Globus pallidus (tissue), 1 donor: ENCODE measurements at regions not wholly inside any gene's neighbourhood (a gene's known extent, or its start where the extent isn't known, plus 50 kb on each side); places are given as distances from the start of the nearest gene placed in this dataset.

Source experiments
- DNase-seq: peaks from one replicate; pipeline ENCODE4 v3.0.0-alpha.2; 2015; ENCODE audit warnings: low spot score

DNA sequence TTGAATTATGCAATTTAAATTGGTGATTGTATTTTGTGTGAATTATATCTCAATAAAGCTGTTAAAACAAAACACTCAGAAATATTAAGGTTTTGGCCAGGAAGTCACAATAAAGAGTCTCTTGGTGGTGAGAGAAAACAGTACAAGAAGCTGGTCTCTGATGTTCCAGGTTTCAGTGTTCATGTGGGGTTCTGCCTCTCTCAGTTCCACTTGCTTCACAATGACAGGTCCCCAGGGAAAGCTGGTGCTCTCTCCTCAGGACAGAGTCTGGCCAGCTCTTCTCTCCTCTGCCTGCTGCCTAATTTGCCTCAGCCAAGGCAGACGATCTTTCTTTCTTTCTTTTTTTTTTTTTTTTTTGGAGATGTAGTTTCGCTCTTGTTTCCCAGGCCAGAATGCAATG is 342.9 kb upstream of the PLXNA2 start:
- DNase-seq, result no peak

DNA sequence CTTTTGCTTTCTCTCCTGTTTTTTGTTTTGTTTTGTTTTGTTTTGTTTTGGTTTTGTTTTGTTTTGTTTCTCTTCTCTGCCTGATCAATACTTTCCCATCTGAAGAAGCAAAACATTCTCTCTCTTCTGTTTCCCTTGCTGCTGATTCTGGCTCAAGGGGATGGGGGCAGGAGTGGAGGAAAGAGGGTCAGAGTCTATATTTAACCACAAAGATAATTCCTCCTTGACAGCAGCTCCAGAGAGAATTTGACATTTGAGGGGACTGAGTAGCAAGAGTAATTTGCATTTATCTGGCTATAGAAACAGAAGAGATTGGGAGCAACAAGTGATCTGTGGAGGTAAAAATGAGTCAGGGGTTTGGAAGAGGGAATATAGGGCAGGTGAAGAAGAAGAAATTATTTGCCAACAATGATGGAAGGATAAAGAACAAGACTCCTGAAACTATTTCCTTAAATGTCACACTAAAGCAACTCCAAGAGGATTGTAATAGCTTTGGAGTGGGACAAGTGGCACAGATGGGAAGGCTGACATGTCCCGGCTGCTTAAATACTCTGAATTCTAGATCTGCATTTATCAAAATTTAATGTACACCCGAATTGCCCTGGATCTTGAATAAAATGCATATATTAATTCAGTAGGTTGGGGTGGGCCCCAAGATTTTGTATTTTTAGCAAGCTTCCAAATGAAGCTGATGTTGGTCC is 349.3 kb upstream of the PLXNA2 start:
- no peak for DNase-seq

DNA sequence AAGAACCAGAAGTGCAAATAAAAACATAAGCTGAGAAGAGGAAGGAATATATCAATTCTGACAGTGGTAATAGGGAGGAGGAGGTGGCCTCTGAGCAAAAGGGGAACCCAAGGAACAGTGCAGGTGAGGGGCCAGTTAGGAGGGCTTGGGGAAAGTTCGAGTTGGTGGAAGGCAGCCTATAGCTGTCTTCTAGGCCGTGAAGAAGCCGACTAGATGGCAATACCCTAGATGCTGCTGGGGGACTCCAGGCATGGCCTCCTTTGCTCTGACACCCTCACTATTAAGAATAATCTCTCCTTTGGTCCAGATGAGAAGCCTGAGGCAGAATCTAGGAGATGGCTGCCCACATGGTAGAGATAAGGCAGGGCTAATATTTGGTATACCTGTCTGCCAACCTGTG is 351.1 kb upstream of the PLXNA2 start:
- no peak for DNase-seq

GRCh38 chr1:208595745-208596144 is 351.6 kb upstream of the PLXNA2 start:
- DNase-seq, result no peak

- no peak for DNase-seq
Measured at GRCh38 chr1:208597571-208597970, 353.4 kb upstream of the PLXNA2 start.

DNA sequence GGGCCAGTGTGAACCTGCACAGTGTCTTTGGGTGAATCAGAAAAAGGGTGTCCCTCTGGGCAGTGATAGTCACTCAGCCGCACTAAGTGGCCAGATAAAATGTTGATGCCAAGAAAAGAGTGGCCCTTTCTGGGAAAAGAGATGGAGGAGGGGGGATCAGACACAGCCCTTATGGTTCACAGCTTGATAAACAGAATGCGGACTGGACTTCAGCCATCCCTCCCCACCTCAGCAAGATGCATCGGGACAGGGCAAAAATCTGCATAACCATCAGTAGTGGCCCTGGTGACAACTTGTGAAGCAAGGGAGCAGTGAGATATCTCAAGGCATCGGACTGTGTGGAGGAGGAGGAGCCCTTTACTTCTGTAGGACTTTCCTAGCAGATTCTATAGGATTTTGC is 353.8 kb upstream of the PLXNA2 start:
- DNase-seq, result no peak

GRCh38 chr1:208599063-208599462 is 354.9 kb upstream of the PLXNA2 start:
- DNase-seq, result no peak

DNA sequence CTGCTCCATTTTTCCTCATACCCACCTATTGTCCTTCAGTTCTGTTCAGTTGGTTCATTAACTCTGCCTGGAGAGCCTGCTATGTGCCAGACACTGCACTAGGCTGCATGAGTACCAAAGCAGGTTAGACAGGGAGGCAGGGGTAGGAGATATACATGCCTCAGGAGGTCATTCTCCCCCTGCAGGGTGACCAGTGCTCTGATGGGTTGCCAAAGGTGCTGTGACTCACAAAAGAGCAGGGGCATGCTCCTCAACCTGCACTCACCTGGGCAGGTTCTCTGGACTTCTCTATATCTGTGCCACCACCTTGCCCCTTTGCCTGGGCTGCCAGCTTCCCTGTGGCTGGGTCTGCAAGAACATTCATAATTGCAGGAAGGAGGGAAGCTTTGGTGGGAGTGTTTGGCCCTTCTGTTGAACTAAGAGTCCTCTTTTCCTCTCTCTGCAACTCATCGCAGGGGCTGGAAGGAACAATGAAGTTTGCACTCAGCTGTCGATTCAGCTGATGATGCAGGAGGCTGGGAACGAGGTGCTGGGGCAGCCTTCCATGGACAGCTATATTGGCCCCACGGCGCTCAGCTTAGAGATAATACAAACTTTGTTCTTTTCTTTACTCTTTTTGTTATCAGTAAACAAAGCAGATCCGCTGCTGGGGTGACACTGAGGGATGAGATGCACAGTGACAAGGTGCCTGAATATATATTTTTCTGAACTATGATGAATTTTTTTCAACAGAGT is 356.4 kb upstream of the PLXNA2 start:
- DNase-seq, result no peak

DNA sequence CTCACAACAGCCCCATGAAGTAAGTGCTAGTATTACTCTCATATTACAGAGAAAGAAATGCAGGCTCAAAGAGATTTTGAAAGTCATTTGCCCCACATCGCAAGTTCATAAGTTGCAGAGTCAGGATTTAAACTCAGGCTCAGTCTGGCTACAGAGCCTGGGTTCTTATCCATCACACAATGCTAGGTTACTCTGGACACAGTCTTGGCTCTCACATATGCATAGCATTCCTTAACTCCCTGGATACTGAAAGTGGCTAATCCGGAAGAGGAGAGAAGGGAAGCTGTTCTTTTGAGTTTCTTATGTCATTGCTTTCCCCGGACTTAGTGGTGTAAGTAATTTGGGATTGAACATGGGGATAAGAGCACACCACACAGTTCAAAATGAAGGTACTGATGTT is 357.4 kb upstream of the PLXNA2 start:
- DNase-seq, result no peak

DNA sequence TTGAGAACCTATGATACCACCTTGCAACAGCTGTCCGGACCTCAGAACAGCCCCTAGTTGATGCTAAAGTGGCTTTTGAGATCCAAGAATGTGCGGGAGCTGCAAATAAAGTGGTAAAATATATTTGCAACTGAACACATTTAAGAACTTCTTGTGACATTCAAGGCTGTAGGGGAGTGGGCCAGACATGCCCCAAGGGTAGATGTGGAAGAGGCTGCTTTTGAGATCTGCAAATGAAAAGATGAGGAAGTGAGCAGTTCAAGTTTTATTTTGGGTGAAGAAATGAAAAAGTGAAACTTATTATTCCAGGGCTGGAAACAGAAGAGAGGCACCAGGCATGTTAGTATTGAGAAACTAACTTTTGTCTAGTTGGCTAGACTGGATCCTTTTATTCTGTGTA is 359.5 kb upstream of the PLXNA2 start:
- DNase-seq, result no peak

GRCh38 chr1:208604295-208604694 is 360.1 kb upstream of the PLXNA2 start:
- no peak for DNase-seq

GRCh38 chr1:208606959-208607358 is 362.8 kb upstream of the PLXNA2 start:
- no peak for DNase-seq

- no peak for DNase-seq
Measured at GRCh38 chr1:208607616-208608015, 363.4 kb upstream of the PLXNA2 start.

DNA sequence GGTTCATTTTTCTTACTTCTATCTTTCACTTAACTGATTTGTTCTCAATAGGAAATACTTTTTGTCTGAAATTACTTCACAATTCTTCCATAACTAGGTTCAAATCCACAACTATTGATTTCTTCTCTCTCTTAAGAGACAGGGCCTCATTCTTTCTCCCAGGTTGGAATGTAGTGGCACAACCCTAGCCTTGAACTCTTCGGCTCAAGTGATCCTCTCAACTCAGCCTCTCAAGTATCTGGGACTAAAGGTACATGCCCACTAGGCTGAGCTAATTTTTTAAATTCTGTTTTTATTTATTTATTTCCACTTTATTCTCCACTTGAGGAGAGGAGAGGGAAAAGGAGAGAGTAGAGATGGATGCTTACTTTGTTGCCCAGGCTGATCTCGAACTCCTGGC is 370.4 kb upstream of the PLXNA2 start:
- DNase-seq, result no peak

- no peak for DNase-seq
Measured at GRCh38 chr1:208615371-208615770, 371.2 kb upstream of the PLXNA2 start.

GRCh38 chr1:208616776-208617175 is 372.6 kb upstream of the PLXNA2 start:
- DNase-seq, result no peak

GRCh38 chr1:208628022-208628914 is 384.1 kb upstream of the PLXNA2 start:
- DNase-seq, result no peak

DNA sequence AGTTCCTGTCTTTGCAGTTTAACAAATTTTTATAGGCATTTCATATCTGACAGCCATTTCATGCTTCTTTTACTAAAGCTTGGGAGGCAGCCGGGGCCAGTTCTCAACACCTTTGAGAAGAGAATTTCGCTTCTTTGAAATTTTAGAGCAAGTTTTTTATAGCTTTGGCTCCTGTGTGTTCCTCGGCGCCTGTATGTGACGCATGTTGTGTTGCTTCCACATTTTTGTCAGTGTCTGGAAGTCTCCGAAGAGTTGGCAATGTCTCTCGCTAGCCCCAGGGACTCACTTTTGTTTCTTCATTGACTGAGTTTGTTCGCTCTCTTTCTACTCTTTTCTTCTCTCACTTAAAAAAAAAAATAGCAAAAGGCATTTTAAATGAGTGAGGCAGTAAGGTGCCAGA is 386.9 kb upstream of the PLXNA2 start:
- DNase-seq, result no peak

DNA sequence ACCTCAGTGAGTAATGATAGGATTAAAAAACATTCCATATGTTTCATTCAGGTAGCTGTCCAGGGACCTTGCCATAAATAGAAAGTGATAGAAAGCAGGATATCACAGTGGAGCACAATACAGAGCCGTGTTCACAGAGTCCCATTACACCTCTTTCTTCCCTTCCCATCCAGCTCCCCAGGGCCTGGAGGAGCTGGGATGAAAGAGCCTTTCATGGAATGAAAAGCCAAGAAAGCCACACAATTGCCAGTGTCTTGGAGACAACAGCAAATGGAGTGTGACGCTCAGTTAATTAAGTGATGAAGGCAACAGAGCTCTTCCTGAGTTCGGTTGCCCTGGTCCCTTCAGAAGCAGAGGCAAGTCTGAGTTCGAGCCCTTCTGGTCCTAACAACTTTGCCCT is 387.3 kb upstream of the PLXNA2 start:
- no peak for DNase-seq

DNA sequence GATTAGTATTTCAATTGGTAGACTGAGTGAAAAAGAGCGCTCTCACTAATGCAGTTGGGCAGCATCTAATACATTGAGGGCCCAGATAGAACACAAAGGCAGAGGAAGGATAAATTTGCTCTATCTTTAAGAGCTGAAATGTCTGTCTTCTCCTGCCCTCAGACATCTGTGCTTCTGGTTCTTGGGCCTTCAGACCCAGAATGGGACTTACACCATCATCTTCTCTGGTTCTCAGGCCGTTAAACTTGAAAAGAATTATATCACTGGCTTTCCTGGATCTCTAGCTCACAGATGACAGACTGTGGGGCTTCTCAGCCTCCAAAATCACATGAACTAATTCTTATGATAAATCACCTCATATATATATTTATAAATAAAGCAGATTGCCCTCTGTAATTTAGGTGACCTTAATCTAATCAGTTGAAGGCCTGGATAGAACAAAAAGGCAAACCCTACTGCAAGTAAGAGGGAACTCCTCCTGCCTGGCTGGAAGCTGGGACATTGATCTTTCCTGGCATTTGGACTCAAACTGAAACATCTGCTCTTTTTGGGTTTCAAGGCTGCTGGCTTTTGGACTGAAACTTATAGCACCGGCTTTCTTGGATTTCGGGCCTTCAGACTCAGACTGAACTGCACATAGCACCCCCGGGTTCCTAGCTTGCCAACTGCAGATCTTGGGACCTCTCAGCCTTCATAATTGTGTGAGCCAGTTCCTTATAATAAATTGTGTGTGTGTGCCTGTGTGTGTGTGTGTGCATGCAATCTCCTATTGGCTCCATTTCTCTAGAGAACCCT is 390.4 kb upstream of the PLXNA2 start:
- no peak for DNase-seq

DNA sequence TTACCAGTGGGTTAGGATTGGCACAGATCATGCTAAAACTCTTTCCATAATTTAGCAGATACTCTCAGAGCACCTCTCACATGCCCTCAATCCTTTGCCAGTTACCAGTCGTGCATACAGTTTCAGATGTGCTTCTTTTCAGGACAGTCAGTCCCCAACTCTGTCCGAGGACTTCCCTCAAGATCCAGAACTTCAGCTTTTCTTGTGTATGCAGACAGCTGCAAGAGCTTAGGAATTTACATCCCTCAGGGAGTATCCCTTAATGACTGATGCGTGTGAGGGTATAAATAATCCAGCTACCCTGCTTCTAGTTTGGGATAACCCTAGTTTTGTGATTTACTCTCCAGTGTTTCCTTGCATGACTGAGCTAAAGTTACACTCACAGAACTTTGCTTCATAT is 393.0 kb upstream of the PLXNA2 start:
- DNase-seq, result no peak

GRCh38 chr1:208639382-208639781 is 395.2 kb upstream of the PLXNA2 start:
- no peak for DNase-seq
